ENCODE measurements at regions not wholly inside any gene's neighbourhood (a gene's known extent, or its start where the extent isn't known, plus 50 kb on each side); places are given as distances from the start of the nearest gene placed in this dataset.
A peak's percentile ranks its signal among the peaks of the same experiment; 100 is the strongest.

DNA sequence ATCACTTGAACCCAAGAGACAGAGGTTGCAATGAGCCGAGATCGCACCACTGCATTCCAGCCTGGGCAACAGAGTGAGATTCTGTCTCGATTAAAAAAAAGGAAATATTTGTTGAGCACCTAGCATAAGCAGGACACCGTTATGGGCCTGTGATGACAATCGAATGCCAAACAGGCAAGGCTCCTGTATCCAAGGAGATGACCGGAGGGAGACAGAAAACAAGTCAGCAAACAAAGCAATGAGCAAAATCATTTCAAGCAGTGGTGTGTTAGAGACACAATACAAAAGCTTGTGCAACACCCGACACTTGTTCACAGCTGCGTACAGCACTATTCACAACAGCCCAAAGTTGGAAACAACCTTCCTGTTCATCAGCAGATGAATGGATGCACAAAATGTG, 87.1 kb upstream of the CPEB4 start (continued):
- TF ChIP-seq, protein P1, sequence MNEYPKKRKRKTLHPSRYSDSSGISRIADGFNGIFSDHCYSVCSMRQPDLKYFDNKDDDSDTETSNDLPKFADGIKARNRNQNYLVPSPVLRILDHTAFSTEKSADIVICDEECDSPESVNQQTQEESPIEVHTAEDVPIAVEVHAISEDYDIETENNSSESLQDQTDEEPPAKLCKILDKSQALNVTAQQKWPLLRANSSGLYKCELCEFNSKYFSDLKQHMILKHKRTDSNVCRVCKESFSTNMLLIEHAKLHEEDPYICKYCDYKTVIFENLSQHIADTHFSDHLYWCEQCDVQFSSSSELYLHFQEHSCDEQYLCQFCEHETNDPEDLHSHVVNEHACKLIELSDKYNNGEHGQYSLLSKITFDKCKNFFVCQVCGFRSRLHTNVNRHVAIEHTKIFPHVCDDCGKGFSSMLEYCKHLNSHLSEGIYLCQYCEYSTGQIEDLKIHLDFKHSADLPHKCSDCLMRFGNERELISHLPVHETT (tag by site-specific recombination; IDR thresholded peaks at IDR 0.05), result no peak

DNA sequence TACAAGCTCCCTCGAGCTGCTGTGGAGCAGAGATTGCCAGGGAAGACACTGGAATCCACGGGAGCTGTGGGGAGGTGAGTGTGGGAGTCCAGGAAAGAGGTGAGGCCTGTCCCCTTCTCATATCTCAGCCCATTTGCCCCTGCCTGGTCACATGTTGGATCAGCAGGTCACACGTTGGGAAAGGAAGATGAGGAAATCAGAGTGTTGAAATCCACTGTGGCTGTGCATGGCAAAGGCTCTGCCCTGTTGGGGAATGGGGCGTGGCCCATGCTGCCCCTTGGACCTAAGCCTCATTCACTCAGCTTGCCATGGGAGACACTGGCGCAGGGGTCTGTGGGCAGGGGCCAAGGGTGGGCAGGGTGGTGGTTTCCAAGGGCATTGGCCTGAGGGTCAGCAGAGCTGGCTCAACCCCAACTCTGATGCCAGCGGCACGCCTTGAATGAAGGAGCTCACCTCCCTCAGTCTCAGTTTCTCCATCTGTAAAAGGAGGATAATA, 85.4 kb upstream of the CPEB4 start:
- Histone ChIP-seq H3K36me3 (ENCODE audit: control insufficient read depth in 2 of 2, insufficient read depth in 1 of 2, low read length in 2 of 2) (no peaks in the 10 kb centered on the region), H3K4me1 (ENCODE audit: control insufficient read depth, insufficient read depth, low read length) (no peaks in the 10 kb centered on the region), H3K27ac (ENCODE audit: extremely low read depth, low read depth, low read length) (no peak overlapping the region), H3K9me3 (ENCODE audit: control insufficient read depth, insufficient read depth, low read depth, low read length) (no peaks in the 10 kb centered on the region), H3K4me3 (ENCODE audit: low read depth, low read length) (no peak overlapping the region)
- ChIA-PET POLR2A (no interaction called here), CTCF (interaction anchor here (1.0 kb wide), 1 partner anchor 187 kb away, joined by 3 read pairs; no protein-coding TSS in a partner anchor)
- TF ChIP-seq, protein P2, sequence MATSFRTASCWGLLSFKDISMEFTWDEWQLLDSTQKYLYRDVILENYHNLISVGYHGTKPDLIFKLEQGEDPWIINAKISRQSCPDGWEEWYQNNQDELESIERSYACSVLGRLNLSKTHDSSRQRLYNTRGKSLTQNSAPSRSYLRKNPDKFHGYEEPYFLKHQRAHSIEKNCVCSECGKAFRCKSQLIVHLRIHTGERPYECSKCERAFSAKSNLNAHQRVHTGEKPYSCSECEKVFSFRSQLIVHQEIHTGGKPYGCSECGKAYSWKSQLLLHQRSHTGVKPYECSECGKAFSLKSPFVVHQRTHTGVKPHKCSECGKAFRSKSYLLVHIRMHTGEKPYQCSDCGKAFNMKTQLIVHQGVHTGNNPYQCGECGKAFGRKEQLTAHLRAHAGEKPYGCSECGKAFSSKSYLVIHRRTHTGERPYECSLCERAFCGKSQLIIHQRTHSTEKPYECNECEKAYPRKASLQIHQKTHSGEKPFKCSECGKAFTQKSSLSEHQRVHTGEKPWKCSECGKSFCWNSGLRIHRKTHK (tag by site-specific recombination; IDR thresholded peaks at IDR 0.05), result no peak
- 0 out of 2 replicates have a peak, but pooled peaks have one; percentile 21 for TF ChIP-seq KLF1 (tag by site-specific recombination; IDR thresholded peaks at IDR 0.05)
- TF ChIP-seq, protein P3, sequence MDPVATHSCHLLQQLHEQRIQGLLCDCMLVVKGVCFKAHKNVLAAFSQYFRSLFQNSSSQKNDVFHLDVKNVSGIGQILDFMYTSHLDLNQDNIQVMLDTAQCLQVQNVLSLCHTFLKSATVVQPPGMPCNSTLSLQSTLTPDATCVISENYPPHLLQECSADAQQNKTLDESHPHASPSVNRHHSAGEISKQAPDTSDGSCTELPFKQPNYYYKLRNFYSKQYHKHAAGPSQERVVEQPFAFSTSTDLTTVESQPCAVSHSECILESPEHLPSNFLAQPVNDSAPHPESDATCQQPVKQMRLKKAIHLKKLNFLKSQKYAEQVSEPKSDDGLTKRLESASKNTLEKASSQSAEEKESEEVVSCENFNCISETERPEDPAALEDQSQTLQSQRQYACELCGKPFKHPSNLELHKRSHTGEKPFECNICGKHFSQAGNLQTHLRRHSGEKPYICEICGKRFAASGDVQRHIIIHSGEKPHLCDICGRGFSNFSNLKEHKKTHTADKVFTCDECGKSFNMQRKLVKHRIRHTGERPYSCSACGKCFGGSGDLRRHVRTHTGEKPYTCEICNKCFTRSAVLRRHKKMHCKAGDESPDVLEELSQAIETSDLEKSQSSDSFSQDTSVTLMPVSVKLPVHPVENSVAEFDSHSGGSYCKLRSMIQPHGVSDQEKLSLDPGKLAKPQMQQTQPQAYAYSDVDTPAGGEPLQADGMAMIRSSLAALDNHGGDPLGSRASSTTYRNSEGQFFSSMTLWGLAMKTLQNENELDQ (tag by site-specific recombination; IDR thresholded peaks at IDR 0.05; ENCODE audit: low read depth), result peak; percentile 85
- TF ChIP-seq, protein P4, sequence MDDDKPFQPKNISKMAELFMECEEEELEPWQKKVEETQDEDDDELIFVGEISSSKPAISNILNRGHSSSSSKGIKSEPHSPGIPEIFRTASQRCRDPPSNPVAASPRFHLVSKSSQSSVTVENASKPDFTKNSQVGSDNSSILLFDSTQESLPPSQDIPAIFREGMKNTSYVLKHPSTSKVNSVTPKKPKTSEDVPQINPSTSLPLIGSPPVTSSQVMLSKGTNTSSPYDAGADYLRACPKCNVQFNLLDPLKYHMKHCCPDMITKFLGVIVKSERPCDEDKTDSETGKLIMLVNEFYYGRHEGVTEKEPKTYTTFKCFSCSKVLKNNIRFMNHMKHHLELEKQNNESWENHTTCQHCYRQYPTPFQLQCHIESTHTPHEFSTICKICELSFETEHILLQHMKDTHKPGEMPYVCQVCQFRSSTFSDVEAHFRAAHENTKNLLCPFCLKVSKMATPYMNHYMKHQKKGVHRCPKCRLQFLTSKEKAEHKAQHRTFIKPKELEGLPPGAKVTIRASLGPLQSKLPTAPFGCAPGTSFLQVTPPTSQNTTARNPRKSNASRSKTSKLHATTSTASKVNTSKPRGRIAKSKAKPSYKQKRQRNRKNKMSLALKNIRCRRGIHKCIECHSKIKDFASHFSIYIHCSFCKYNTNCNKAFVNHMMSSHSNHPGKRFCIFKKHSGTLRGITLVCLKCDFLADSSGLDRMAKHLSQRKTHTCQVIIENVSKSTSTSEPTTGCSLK (tag by site-specific recombination; IDR thresholded peaks at IDR 0.05), result no peak

DNA sequence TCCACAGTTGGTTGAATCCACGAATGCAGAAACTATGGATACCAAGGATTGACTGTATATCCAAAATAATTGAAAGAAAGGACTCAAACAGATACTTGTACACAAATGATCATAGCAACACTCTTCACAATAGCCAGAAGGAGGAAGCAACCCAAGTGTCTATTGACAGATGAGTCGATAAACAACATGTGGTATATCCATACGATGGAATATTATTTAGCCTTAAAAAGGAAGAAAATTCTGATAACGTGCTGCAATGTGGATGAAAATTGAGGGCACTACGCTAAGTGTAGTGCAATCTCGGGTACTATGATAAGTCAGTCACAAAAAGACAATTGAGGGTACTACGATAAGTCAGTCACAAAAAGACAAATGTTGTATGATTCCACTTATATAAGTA, 83.6 kb upstream of the CPEB4 start:
- Histone ChIP-seq H3K4me1 (ENCODE audit: control insufficient read depth, insufficient read depth, low read length) (no peaks in the 10 kb centered on the region), H3K9me3 (ENCODE audit: control insufficient read depth, insufficient read depth, low read depth, low read length) (no peaks in the 10 kb centered on the region), H3K27ac (ENCODE audit: extremely low read depth, low read depth, low read length) (no peak overlapping the region), H3K4me3 (ENCODE audit: low read depth, low read length) (no peak overlapping the region), H3K36me3 (ENCODE audit: control insufficient read depth in 2 of 2, insufficient read depth in 1 of 2, low read length in 2 of 2) (no peaks in the 10 kb centered on the region)
- no peak for TF ChIP-seq ZNF791 (tag by site-specific recombination; IDR thresholded peaks at IDR 0.05)
- peak; percentile 46 for TF ChIP-seq ZNF146 (tag by site-specific recombination; IDR thresholded peaks at IDR 0.05)
- TF ChIP-seq, protein P5, sequence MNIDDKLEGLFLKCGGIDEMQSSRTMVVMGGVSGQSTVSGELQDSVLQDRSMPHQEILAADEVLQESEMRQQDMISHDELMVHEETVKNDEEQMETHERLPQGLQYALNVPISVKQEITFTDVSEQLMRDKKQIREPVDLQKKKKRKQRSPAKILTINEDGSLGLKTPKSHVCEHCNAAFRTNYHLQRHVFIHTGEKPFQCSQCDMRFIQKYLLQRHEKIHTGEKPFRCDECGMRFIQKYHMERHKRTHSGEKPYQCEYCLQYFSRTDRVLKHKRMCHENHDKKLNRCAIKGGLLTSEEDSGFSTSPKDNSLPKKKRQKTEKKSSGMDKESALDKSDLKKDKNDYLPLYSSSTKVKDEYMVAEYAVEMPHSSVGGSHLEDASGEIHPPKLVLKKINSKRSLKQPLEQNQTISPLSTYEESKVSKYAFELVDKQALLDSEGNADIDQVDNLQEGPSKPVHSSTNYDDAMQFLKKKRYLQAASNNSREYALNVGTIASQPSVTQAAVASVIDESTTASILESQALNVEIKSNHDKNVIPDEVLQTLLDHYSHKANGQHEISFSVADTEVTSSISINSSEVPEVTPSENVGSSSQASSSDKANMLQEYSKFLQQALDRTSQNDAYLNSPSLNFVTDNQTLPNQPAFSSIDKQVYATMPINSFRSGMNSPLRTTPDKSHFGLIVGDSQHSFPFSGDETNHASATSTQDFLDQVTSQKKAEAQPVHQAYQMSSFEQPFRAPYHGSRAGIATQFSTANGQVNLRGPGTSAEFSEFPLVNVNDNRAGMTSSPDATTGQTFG (tag by site-specific recombination; IDR thresholded peaks at IDR 0.05; ENCODE audit: borderline replicate concordance), result no peak
- ChIA-PET POLR2A (no interaction called here), CTCF (no interaction called here)

Data from HEK293 (cell line).